Transverse colon (tissue), 3 donors: ENCODE measurements at regions not wholly inside any gene's neighbourhood (a gene's known extent, or its start where the extent isn't known, plus 50 kb on each side); places are given as distances from the start of the nearest gene placed in this dataset.
"Not testable (repeated sequence)": the region's sequence is repeated elsewhere in the genome, so short reads cannot be mapped to it uniquely, and the experiment has no call there.

Source experiments
- CTCF ChIP-seq, 5 experiments: fragments of 200-600 bp in 3 of 5; fragments of 450-650 bp in 2 of 5; sonication (generic) in 3 of 5; IDR thresholded peaks; 1 replicate in 2 of 5; 2 replicates in 3 of 5; pipeline ENCODE4 v1.5.1; 2016 to 2017; ENCODE audit warnings: antibody characterized with exemption in 5 of 5, inconsistent platforms in 3 of 5, mild to moderate bottlenecking in 2 of 5, moderate library complexity in 1 of 5
- POLR2A ChIP-seq: fragments of 450-650 bp; IDR thresholded peaks from one replicate; pipeline ENCODE4 v1.6.1; 2016; ENCODE audit warnings: antibody characterized with exemption, mild to moderate bottlenecking, moderate library complexity

DNA sequence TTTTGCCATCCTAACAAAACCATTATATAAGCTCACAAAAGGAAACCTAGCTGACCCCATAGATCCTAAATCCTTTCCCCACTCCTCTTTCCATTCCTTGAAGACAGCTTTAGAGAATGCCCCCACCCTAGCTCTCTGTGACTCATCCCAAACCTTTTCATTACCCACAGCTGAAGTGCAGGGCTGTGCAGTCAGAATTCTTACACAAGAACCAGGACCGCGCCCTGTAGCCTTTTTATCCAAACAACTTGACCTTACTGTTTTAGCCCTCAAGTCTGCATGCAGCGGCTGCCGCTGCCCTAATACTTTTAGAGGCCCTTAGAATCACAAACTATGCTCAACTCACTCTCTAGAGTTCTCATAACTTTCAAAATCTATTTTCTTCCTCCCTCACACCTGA is 726.9 kb upstream of the TMEFF2 start:
- TF ChIP-seq POLR2A; CTCF (IDR thresholded peaks at IDR 0.05): not testable (repeated sequence)
